Vagina (tissue), 2 donors: ENCODE measurements at regions not wholly inside any gene's neighbourhood (a gene's known extent, or its start where the extent isn't known, plus 50 kb on each side); places are given as distances from the start of the nearest gene placed in this dataset.

Experiments used
- CTCF ChIP-seq, 3 experiments: fragments of 450-650 bp in 2 of 3; fragments of 200-600 bp in 1 of 3; sonication (generic) in 1 of 3; IDR thresholded peaks; one replicate each; pipeline ENCODE4 v1.5.1; 2017 to 2019; ENCODE audit warnings: antibody characterized with exemption in 3 of 3, mild to moderate bottlenecking in 2 of 3, moderate library complexity in 2 of 3
- POLR2AphosphoS5 ChIP-seq, 2 donors: sonication (generic); formaldehyde crosslinking; IDR thresholded peaks; one replicate each; pipeline ENCODE4 v1.9.0; 2017; ENCODE audit warnings: antibody characterized with exemption in 2 of 2, mild to moderate bottlenecking in 2 of 2, low read depth in 1 of 2; ENCODE audit not compliant: insufficient read depth in 1 of 2

DNA sequence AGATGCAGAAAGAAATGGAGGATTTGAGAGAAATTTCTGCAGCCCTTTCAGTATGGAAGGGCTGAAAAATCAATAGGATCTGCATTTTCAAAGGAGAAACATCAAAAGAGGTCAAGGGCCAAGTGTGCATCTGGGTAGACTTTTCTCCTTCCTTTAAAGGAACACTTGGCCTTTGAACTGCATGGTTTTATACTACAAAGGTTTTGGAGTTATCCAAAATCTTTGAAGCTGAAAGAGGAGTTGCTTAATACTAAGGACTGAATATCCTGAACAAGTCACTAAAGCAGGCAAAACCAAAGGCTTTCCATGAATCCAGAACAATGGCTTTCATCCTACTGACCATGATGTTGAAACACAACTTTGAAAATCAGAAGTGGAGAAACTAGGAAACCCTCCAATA lies 553.7 kb upstream of the LMCD1 start:
- TF ChIP-seq CTCF (IDR thresholded peaks at IDR 0.05) (no peak), POLR2AphosphoS5 (IDR thresholded peaks at IDR 0.05; ENCODE audit: insufficient read depth in 1 of 2, low read depth in 1 of 2) (no peak)
